GM21515 (cell line): ENCODE measurements at regions not wholly inside any gene's neighbourhood (a gene's known extent, or its start where the extent isn't known, plus 50 kb on each side); places are given as distances from the start of the nearest gene placed in this dataset.
"Not testable (repeated sequence)": the region's sequence is repeated elsewhere in the genome, so short reads cannot be mapped to it uniquely, and the experiment has no call there.

Experiments
- ATAC-seq: cut with Tn5 transposase; IDR thresholded peaks from one replicate; pipeline ENCODE4 v1.9.1; 2021; ENCODE audit not compliant: unreplicated experiment

DNA sequence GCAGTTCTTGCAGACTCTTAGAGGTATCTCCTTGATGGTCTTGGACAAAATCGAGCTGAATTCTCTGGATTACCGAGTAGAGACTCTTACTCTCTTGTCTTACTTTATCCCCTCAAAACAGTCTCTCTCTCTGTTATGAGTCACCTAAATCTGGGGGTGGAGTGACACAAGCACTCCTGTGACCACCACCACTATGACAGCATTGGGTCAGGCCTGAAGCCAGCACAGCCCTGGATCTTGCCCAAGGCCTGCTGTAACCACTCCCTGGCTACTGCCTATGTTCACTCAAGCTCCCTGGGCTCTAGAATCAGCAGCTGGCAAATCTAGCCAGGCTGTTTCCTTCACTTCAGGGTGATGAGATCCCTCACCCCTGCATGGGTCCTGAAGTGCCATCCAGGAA lies 662.5 kb downstream of the LUZP2 start:
- no peak for ATAC-seq

DNA sequence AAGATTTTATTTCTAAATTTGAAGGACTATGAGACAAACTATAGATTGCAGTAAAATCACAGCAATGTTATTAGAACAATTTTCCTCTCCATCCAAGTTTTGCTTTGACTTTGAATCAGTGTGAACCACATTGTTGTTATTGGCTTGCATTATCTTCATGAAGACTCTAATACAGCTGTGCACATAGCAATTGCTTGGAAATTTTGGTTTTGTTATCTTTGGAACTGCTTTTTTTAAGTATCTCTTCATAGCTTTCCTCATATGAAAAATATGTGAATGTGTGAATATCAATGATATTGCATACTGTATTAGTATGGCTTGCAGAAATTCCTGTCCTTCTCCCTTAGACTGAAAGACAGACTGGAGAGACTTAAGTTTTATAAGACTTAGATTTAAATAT lies 666.6 kb downstream of the LUZP2 start:
- ATAC-seq, result no peak

DNA sequence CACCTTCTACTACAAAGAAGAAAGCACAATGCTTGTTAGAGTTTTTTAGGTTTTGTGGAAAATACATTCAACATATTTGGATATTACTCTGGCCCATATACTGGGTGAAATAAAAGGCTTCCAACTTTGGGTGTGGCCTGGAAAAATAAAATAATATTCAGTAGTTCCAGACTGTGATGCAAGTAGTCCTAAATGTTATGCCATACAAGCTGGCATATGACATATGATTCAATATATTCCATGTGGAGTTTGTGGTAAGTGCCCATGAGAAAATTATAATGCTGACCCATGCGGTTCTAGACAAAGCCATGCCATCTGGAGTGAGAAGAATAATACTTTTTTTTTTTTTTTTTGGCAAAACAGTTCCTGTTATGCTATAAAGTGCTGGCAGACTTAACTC lies 683.3 kb downstream of the LUZP2 start:
- no peak for ATAC-seq

DNA sequence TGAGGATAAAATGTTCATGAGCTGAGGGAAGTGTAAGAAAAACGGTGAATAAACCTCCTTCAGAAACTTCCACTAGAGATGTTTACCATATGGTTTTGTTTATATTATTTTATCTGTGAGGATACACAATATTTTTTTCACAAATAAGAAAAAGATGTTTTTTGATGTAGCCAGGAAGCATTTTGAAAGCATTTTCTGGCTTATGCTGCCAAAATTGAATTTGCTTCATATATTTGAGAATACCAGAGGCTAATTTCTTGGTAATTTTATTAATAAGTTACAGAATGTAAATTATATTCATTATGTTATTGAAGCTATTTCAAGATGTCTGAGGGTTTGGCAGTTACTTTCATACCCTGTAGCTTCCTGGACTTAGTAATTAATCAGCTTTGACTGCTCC lies 686.6 kb downstream of the LUZP2 start:
- ATAC-seq, result no peak

DNA sequence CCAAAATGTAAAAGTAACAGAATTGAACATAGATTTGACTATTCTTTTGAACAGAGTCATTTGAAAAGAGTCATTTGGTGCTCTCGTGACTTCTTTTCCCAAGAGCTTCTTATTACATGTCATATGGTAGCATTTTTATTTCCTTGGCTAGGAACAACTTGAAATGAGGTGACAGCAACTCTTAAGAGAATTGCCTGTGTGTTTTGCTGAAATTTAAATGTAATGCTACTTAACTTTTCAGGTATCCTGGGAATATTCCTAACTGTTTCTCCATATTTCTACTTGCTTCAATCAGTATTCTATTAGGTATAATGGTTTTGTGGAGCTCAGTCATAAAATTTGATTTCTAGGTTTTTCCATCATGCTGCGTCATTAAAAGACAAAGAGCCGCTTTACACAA lies 700.7 kb downstream of the LUZP2 start:
- ATAC-seq, result no peak

DNA sequence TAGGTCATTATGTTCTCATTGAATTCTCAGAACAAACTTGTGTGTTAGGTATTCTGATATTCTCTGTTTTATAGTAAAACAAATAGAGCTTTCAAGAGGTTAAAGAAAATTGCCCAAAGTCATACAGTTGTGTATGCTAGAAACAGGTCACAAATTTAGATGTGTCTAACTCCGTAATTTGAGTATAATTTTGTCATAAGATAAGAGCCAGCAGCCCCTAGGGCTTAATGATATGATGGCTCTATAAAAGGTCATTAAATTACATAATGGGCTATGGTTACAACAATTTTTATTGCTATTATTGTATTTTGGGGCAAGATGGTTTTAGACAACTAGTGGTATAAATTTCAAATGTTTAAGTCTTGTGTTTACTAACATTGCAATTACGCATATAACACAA lies 701.9 kb downstream of the LUZP2 start:
- no peak for ATAC-seq

DNA sequence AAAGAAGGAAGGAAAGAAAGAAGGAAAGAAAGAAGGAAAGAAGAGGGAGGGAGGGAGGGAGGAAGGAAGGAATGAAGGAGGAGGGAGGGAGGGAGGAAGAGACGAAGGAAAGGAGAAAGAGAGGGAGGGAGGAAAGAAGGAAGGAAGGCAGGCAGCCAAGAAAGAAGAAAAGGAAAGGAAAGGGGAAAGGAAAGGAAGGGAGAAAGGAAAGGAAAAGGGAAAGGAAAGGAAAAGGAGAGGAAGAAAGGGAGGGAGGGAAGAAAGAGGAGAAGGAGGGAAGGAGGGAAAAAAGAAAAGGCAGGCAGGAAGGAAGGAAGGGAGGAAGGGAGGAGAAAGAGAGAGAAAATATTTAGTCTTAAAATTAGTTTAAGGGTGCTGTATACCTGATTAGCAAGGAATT lies 704.1 kb downstream of the LUZP2 start:
- ATAC-seq, result no peak

DNA sequence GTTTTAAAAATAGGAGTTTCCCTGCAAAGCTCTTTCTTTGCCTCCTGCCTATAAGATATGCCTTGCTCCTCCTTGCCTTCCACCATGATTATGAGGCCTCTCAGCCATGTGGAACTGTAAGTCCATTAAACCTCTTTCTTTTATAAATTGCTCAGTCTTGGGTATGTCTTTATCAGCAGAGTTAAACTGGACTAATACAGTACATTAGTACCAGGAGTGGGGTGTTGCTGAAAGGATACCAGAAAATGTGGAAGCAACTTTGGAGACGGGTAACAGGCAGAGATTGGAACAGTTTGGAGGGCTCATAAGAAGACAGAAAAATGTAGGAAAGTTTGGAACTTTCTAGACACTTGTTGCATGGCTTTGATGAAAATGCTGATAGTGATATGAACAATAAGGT lies 709.9 kb downstream of the LUZP2 start:
- ATAC-seq, result no peak

DNA sequence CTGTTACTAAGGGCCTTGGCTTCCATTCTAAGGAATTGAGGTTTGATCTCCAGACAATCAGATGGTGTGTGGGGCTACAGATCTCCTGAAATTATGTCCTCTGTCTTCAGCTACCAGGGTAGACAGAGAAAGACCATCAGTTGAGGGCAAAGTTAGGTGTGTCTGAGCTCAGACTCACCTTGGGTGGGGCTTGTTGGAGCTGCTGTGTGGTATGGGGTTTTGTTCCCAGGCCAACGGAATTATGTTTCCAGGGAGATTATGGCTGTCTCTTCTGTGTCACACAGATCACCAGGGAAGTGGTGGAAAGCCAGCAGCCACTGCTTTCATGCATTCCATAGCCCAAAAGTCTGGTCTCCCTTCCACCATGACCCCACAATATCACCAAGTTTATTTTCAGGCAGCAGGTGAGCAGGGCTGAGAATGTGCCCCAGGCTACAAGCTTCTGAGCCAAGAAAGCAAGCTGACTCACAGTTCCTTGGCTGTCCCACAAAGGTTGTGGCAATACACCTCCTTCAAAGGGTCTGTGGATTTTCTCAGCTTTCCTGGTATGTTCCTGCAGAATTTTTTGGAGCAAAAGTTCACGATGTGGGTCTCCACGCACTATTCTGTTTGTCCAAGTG lies 714.9 kb downstream of the LUZP2 start:
- no peak for ATAC-seq

DNA sequence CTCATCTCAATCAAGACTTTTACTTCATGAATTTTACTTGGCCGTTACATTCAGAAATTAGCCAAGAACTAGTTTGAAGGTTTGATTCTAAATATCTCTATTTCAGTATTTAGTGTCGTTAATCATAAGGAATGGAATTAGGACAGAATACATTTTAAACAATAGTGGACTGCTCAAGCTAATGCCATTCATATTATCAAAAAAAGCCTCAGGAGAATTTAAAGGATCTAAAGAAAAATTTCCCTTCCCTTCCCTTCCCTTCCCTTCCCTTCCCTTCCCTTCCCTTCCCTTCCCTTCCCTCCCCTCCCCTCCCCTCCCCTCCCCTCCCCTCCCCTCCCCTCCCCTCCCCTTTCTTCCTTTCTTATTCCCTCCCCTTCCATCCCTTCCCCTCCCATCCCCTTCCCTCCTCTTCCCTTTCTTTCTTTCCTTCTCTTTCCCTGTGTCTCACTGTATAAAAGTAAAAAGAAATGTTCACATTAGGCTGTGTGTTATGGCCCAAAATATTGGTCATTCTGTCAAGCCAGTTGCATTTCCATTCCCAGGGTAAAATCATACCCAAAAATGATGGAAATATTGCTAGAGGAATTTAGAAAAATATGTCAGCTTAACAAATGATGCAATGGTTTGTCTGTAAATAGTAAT lies 717.8 kb downstream of the LUZP2 start:
- no peak for ATAC-seq

DNA sequence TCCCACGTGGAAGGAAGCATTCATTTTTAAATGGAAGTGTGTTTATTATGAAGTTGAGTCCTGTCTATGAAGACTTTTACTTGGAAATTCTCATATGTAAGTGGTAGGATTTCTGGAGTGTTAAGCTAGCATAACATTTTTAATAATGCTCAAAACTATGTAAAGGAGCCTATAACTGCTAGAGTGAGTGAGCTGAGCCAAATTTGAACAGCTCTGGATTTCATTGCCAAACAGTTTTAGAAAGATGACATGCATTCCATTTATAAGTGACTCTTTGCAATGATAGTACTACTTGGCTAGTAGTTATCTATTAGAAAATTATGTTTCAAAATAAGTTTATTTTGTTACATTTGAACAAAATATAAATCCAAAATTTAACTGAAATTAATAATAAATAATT lies 721.2 kb downstream of the LUZP2 start:
- no peak for ATAC-seq

DNA sequence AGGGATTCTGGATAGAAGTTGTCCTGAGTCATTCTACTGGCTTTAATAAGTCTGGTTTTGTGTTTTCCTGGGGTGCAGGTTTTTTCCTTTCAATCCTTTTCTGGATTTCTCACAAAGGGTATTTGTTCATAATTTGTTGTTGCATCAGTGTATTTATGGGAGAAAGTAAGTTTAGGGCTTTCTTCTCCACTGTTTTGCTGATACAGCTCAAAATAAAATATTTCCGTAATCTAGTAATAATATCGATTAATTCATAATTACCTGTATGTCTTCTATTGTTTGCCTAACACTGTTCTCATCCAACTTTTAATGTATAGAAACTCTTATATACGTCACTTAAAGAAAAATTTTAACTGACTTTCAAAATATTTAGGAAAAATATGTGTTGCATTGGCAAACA lies 728.2 kb downstream of the LUZP2 start:
- no peak for ATAC-seq

DNA sequence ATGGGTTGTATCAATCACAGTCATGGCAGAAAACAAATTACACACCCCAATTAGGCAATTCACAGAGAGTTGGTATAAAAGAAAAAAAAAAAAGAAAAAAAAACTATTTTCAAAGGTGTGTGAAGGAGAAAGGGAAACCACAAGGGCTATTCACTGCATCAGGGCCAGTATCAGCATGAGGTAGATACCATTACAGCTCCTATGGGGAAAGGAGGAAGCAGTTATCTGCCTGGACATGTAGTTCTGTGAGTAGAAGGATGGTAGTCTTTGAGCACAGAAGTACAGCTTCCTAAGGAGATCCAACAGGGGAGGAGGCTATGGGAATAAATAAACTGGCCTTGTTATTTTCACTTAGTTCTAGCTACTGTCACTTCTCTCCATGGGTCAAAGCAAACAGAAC lies 746.1 kb downstream of the LUZP2 start:
- ATAC-seq, result no peak

DNA sequence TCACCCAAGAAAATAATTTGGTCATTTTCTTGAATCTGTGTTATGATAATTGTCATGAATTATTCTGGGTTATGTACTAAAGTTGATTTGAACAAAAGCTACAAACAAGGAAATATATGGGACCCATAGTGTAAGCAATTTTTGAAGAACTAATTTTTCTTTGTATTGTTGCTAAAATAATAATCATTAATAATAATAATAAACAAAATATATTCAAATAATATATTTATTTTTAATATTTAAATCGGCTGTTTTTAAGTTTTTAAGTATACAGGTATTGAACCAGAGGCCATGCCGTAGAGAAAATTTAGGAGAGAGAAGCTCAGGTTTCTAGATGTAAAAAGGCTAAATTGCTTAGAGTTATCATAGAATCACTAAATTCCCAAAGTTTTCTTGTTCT lies 747.3 kb downstream of the LUZP2 start:
- ATAC-seq, result no peak

DNA sequence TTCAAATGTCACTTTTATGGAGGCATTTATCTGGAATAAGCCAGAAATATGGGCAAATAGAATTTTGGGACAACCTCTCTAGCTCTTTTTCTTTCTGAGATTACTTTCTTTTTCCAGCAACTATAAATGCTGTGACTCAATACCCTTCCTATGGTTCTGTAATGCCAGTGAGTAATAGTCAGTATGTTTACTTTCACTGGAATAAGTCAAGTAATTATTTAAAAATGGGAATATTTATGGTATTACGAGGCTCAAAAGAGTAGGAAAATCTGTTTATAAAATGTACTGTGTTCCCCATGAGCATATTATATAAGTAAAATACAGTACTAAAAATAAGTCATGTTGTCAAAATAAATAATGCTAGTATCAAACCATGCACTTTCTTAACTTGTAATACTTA lies 750.5 kb downstream of the LUZP2 start:
- no peak for ATAC-seq

DNA sequence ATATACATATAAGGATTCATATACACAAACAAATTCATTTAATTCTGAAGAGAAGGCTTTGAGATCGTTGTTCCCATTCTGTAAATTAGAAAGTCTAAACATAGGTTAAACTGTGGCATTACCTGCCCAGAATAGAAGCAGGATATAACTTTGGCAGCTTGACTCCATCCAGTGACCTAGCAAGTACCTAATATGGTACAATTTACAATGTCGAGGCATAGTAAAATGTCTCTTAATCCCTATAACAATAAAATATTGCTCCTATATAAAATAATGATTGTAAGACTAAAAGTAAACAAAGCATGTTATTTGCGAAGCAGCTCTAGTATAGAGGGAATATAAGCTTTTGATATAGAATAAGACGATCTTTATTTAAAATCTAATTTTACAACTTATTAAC lies 756.0 kb downstream of the LUZP2 start:
- no peak for ATAC-seq

DNA sequence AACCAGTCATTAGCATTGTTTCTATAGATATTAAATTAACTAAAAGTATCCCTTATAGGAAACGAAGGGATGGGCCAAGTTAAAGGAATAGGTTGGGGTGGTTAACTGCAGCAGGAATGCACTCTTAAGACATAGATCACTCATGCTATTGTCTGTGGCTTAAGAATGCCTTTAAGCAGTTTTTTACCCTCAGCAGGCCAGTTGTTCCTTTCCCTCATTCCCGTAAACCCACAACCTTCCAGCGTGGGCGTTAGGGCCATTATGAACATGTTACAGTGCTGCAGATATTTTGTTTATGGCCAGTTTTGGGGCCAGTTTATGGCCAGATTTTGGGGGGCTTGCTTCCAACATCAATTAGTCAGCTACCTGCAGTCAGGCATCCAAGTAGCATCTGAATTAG lies 767.0 kb downstream of the LUZP2 start:
- not testable (repeated sequence) for ATAC-seq

DNA sequence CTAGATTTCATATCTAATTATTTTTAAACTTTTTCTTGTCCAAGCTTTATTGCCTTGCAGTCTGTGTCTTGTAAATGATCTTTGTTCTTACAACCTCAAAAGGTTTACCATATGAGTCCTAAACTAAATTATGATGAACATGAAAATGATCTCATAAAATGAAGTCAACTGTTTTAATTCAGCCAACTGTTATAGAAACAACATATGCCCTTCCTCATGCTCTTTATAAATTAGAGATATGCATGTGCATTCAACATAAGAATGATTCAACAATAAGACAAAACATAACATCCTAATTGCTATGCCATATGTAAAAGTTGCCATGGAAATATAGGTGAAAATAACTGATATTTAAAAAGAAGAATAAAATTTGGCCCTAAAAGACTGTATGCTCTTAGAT lies 774.4 kb downstream of the LUZP2 start:
- no peak for ATAC-seq

DNA sequence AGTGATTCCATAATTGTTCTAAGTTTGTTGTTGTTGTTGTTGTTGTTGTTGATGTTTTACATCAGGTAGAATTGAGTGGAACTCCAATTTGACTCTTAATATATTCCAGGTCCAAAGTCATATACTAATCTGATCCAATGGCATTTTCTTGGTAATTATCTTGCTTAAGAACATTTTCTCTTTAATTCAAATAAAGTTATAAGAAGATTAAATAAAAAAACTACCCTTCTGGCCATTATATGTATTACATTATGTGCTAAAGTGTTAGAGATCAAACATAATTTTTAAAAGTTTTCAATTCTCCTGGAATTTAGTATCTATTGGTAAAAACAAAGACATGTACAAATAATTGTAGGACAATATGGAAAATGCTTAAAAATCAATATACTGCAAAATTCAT lies 775.4 kb downstream of the LUZP2 start:
- no peak for ATAC-seq

DNA sequence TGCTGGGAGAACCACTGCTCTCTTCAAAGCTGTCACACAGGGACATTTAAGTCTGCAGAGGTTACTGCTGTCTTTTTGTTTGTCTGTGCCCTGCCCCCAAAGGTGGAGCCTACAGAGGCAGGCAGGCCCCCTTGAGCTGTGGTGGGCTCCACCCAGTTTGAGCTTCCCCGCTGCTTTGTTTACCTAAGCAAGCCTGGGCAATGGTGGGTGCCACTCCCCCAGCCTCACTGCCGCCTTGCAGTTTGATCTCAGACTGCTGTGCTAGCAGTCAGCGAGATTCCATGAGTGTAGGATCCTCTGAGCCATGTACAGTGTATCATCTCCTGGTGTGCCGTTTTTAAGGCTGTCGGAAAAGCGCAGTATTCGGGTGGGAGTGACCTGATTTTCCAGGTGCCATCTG lies 784.0 kb downstream of the LUZP2 start:
- ATAC-seq, result not testable (repeated sequence)

DNA sequence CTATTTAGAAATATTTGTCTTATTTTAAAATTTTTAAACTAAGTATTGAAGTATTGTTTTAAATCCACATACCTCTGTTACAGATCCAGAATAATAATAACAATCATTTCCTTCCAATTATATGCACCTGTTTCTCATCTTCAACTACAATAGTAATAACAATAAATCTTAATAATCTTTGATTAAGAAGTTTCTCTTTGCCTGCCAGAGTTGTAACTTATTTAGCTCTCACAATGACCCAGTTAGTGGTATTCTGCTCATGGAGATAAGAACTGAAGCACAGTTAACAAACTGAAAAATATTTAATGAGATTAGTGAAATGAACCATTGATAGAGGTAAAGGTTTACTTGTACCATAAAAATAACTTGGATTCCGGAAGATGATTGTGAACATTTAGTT lies 796.3 kb downstream of the LUZP2 start:
- ATAC-seq, result no peak

DNA sequence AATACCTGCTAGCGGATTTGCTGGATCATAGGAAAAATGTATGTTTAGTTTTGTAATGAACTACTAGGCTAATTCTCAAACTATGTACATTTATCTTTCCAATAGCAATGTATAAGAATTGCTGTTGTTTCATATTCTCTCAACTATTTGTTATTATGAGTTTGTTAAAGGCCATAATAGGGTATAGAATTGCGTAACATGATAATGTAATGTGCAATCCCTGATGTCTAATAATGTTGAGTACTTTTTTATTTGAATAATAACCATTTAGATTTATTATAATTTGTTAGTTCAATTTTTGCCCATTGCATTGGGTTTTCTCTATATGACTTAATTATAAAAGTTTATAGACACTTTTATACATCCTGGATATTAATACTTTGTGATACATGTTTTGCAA lies 801.6 kb downstream of the LUZP2 start:
- no peak for ATAC-seq

DNA sequence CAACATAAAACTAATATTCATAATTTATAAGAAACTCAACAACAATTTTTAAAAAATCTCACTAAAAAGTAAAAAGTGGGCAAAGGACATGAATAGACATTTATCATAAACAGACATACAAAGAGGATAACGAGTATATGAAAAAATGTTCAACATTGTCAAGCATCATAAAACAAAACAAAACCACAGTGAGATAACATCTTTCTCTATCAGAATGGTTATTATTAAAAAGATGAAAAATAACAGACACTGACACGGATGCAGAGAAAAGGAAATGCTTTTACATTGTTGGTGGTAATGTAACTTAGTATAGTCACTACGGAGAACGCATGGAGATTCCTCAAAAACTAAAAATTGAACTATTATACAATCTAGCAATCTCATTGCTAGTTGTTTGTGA lies 813.0 kb downstream of the LUZP2 start:
- no peak for ATAC-seq
